ENCODE measurements at regions not wholly inside any gene's neighbourhood (a gene's known extent, or its start where the extent isn't known, plus 50 kb on each side); places are given as distances from the start of the nearest gene placed in this dataset.

DNA sequence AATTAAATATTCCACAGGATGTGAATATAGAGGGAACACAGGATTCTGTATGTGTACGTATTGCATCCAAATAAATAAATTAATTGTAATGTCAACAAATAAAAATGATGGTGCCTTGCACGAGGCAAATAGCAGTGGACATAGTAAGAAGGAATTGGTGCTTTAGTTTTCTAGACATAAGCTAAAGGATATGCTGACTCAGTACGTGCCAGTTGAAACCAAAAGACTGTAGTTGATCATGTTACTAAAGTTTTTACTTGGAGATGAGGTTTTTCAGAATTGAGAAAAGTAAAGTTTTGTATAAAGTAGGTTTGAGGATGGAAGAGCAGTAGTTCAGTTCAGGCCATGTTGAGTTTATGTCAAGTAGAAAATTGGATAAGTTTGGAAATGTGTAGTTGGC is 807.2 kb downstream of the SLC16A7 start:
- TF ChIP-seq, protein P1, sequence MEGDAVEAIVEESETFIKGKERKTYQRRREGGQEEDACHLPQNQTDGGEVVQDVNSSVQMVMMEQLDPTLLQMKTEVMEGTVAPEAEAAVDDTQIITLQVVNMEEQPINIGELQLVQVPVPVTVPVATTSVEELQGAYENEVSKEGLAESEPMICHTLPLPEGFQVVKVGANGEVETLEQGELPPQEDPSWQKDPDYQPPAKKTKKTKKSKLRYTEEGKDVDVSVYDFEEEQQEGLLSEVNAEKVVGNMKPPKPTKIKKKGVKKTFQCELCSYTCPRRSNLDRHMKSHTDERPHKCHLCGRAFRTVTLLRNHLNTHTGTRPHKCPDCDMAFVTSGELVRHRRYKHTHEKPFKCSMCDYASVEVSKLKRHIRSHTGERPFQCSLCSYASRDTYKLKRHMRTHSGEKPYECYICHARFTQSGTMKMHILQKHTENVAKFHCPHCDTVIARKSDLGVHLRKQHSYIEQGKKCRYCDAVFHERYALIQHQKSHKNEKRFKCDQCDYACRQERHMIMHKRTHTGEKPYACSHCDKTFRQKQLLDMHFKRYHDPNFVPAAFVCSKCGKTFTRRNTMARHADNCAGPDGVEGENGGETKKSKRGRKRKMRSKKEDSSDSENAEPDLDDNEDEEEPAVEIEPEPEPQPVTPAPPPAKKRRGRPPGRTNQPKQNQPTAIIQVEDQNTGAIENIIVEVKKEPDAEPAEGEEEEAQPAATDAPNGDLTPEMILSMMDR (IDR thresholded peaks at IDR 0.05): no peak
- no peak for TF ChIP-seq ZFX (IDR thresholded peaks at IDR 0.05; ENCODE audit: borderline replicate concordance)

Data from 22Rv1 (cell line).